Activated naive CD8-positive, alpha-beta T cell treated with anti-CD3 and anti-CD28 coated beads, Interleukin-2, amount 50 U/mL, for 24 hours (primary cell): ENCODE measurements at regions not wholly inside any gene's neighbourhood (a gene's known extent, or its start where the extent isn't known, plus 50 kb on each side); places are given as distances from the start of the nearest gene placed in this dataset.

ENCODE experiments used
- ATAC-seq: fragments of 150-1000 bp; cut with Tn5 transposase; one replicate; pipeline ENCODE4 v1.10.0; 2021
- DNase-seq: peaks from one replicate; pipeline ENCODE4 v3.0.0; 2021
- H3K27ac Mint-ChIP-seq: one replicate; pipeline ENCODE4 v1.8.0; 2021; ENCODE audit warnings: mild to moderate bottlenecking, mixed read lengths
- H3K27me3 Mint-ChIP-seq: one replicate; pipeline ENCODE4 v1.8.0; 2021; ENCODE audit warnings: mixed read lengths
- H3K36me3 Mint-ChIP-seq: one replicate; pipeline ENCODE4 v1.8.0; 2021; ENCODE audit warnings: low read depth, mixed read lengths
- H3K4me1 Mint-ChIP-seq: one replicate; pipeline ENCODE4 v1.8.0; 2021; ENCODE audit warnings: mixed read lengths
- H3K4me3 Mint-ChIP-seq: one replicate; pipeline ENCODE4 v1.8.0; 2021; ENCODE audit warnings: mild to moderate bottlenecking, moderate library complexity, mixed read lengths
- H3K9me3 Mint-ChIP-seq: one replicate; pipeline ENCODE4 v1.8.0; 2021; ENCODE audit warnings: mixed read lengths

GRCh38 chr13:59343132-59343531 is 820.6 kb downstream of the DIAPH3 start:
- ATAC-seq (no peak), DNase-seq (no peak)
- H3K27ac Mint-ChIP-seq: no peak overlapping the region
- H3K4me3 Mint-ChIP-seq: no peak overlapping the region
- H3K4me1 Mint-ChIP-seq: no peaks in the 10 kb centered on the region
- peaks cover 7% of the 10 kb centered on the region for H3K27me3 Mint-ChIP-seq
- no peaks in the 10 kb centered on the region for H3K9me3 Mint-ChIP-seq
- no peaks in the 10 kb centered on the region for H3K36me3 Mint-ChIP-seq

GRCh38 chr13:59343993-59344822 is 819.5 kb downstream of the DIAPH3 start:
- Mint-ChIP-seq H3K27me3 (peaks cover 5% of the 10 kb centered on the region), H3K27ac (no peak overlapping the region), H3K9me3 (no peaks in the 10 kb centered on the region), H3K4me3 (no peak overlapping the region), H3K36me3 (no peaks in the 10 kb centered on the region), H3K4me1 (no peaks in the 10 kb centered on the region)
- no peak for DNase-seq
- no peak for ATAC-seq

- DNase-seq: no peak
- H3K4me3 Mint-ChIP-seq: no peak overlapping the region
- H3K27me3 Mint-ChIP-seq: peaks cover 5% of the 10 kb centered on the region
- ATAC-seq: no peak
- H3K4me1 Mint-ChIP-seq: no peaks in the 10 kb centered on the region
- H3K27ac Mint-ChIP-seq: no peak overlapping the region
- no peaks in the 10 kb centered on the region for H3K9me3 Mint-ChIP-seq
- no peaks in the 10 kb centered on the region for H3K36me3 Mint-ChIP-seq
Observed at GRCh38 chr13:59345311-59345710, 818.4 kb downstream of the DIAPH3 start.

GRCh38 chr13:59346999-59347723 is 816.6 kb downstream of the DIAPH3 start:
- Mint-ChIP-seq H3K9me3 (no peaks in the 10 kb centered on the region), H3K36me3 (no peaks in the 10 kb centered on the region)
- ATAC-seq: no peak

GRCh38 chr13:59348617-59349016 is 815.1 kb downstream of the DIAPH3 start:
- no peaks in the 10 kb centered on the region for H3K9me3 Mint-ChIP-seq
- ATAC-seq: no peak
- no peaks in the 10 kb centered on the region for H3K36me3 Mint-ChIP-seq

More at GRCh38 chr13:59346999-59347723, 816.6 kb downstream of the DIAPH3 start:
- no peak for DNase-seq
- Mint-ChIP-seq H3K4me3 (no peak overlapping the region), H3K27me3 (peaks cover 5% of the 10 kb centered on the region), H3K4me1 (no peaks in the 10 kb centered on the region), H3K27ac (no peak overlapping the region)

GRCh38 chr13:59352600-59352999 is 811.1 kb downstream of the DIAPH3 start:
- no peaks in the 10 kb centered on the region for H3K4me1 Mint-ChIP-seq

More at GRCh38 chr13:59348617-59349016, 815.1 kb downstream of the DIAPH3 start:
- H3K27ac Mint-ChIP-seq: no peak overlapping the region
- peaks cover 5% of the 10 kb centered on the region for H3K27me3 Mint-ChIP-seq
- DNase-seq: no peak
- H3K4me1 Mint-ChIP-seq: no peaks in the 10 kb centered on the region
- no peak overlapping the region for H3K4me3 Mint-ChIP-seq

GRCh38 chr13:59354665-59355369 is 808.9 kb downstream of the DIAPH3 start:
- H3K9me3 Mint-ChIP-seq: no peaks in the 10 kb centered on the region
- DNase-seq: no peak
- H3K27ac Mint-ChIP-seq: no peak overlapping the region
- no peaks in the 10 kb centered on the region for H3K4me1 Mint-ChIP-seq
- no peaks in the 10 kb centered on the region for H3K36me3 Mint-ChIP-seq
- no peaks in the 10 kb centered on the region for H3K27me3 Mint-ChIP-seq
- no peak for ATAC-seq
- no peak overlapping the region for H3K4me3 Mint-ChIP-seq

More at GRCh38 chr13:59352600-59352999, 811.1 kb downstream of the DIAPH3 start:
- no peak for ATAC-seq
- Mint-ChIP-seq H3K9me3 (no peaks in the 10 kb centered on the region), H3K4me3 (no peak overlapping the region), H3K36me3 (no peaks in the 10 kb centered on the region), H3K27me3 (no peaks in the 10 kb centered on the region), H3K27ac (no peak overlapping the region)
- DNase-seq: no peak

GRCh38 chr13:59356607-59357006 is 807.1 kb downstream of the DIAPH3 start:
- Mint-ChIP-seq H3K27me3 (no peaks in the 10 kb centered on the region), H3K9me3 (no peaks in the 10 kb centered on the region), H3K27ac (no peak overlapping the region), H3K4me3 (no peak overlapping the region), H3K4me1 (no peaks in the 10 kb centered on the region), H3K36me3 (no peaks in the 10 kb centered on the region)
- DNase-seq: no peak
- no peak for ATAC-seq

GRCh38 chr13:59358014-59358413 is 805.7 kb downstream of the DIAPH3 start:
- no peak overlapping the region for H3K4me3 Mint-ChIP-seq
- H3K36me3 Mint-ChIP-seq: no peaks in the 10 kb centered on the region
- peaks cover under 1% of the 10 kb centered on the region for H3K27me3 Mint-ChIP-seq
- no peaks in the 10 kb centered on the region for H3K9me3 Mint-ChIP-seq
- ATAC-seq (no peak), DNase-seq (no peak)
- no peaks in the 10 kb centered on the region for H3K4me1 Mint-ChIP-seq
- H3K27ac Mint-ChIP-seq: no peak overlapping the region

- DNase-seq: no peak
- H3K4me3 Mint-ChIP-seq: no peak overlapping the region
- no peaks in the 10 kb centered on the region for H3K9me3 Mint-ChIP-seq
- H3K36me3 Mint-ChIP-seq: no peaks in the 10 kb centered on the region
- H3K27ac Mint-ChIP-seq: no peak overlapping the region
- H3K4me1 Mint-ChIP-seq: no peaks in the 10 kb centered on the region
- no peak for ATAC-seq
- H3K27me3 Mint-ChIP-seq: peaks cover 2% of the 10 kb centered on the region
Observed at GRCh38 chr13:59360108-59360507, 803.6 kb downstream of the DIAPH3 start.

GRCh38 chr13:59360916-59361315 is 802.8 kb downstream of the DIAPH3 start:
- no peak for ATAC-seq
- DNase-seq: no peak
- H3K4me3 Mint-ChIP-seq: no peak overlapping the region
- no peaks in the 10 kb centered on the region for H3K36me3 Mint-ChIP-seq
- peaks cover 2% of the 10 kb centered on the region for H3K27me3 Mint-ChIP-seq
- no peak overlapping the region for H3K27ac Mint-ChIP-seq
- H3K9me3 Mint-ChIP-seq: no peaks in the 10 kb centered on the region
- no peaks in the 10 kb centered on the region for H3K4me1 Mint-ChIP-seq

GRCh38 chr13:59363313-59363712 is 800.4 kb downstream of the DIAPH3 start:
- Mint-ChIP-seq H3K9me3 (no peaks in the 10 kb centered on the region), H3K27ac (no peak overlapping the region), H3K27me3 (peaks cover 2% of the 10 kb centered on the region), H3K36me3 (no peaks in the 10 kb centered on the region), H3K4me1 (no peaks in the 10 kb centered on the region), H3K4me3 (no peak overlapping the region)
- DNase-seq: no peak
- ATAC-seq: no peak

- no peaks in the 10 kb centered on the region for H3K4me1 Mint-ChIP-seq
- no peak for ATAC-seq
- H3K4me3 Mint-ChIP-seq: no peak overlapping the region
- no peak for DNase-seq
- no peaks in the 10 kb centered on the region for H3K9me3 Mint-ChIP-seq
- H3K36me3 Mint-ChIP-seq: no peaks in the 10 kb centered on the region
- peaks cover 2% of the 10 kb centered on the region for H3K27me3 Mint-ChIP-seq
- H3K27ac Mint-ChIP-seq: no peak overlapping the region
Observed at GRCh38 chr13:59363947-59364346, 799.8 kb downstream of the DIAPH3 start.

- Mint-ChIP-seq H3K4me3 (no peak overlapping the region), H3K27me3 (peaks cover 2% of the 10 kb centered on the region), H3K36me3 (no peaks in the 10 kb centered on the region), H3K4me1 (no peaks in the 10 kb centered on the region), H3K9me3 (no peaks in the 10 kb centered on the region), H3K27ac (no peak overlapping the region)
- DNase-seq (no peak), ATAC-seq (no peak)
Observed at GRCh38 chr13:59364641-59365085, 799.1 kb downstream of the DIAPH3 start.
